Mesodermal cell (in vitro differentiated cells): ENCODE measurements at regions not wholly inside any gene's neighbourhood (a gene's known extent, or its start where the extent isn't known, plus 50 kb on each side); places are given as distances from the start of the nearest gene placed in this dataset.

Source experiments
- H3K27ac ChIP-seq: 2 replicates; pipeline ENCODE4 v1.7.0; 2013; ENCODE audit warnings: mild to moderate bottlenecking, low read depth, low read length, moderate library complexity; ENCODE audit not compliant: severe bottlenecking
- H3K36me3 ChIP-seq: 2 replicates; pipeline ENCODE4 v1.7.1; 2013; ENCODE audit warnings: mild to moderate bottlenecking, low read length, moderate library complexity; ENCODE audit not compliant: control insufficient read depth, insufficient read depth
- H3K4me1 ChIP-seq: one replicate; pipeline ENCODE4 v1.7.1; 2013; ENCODE audit warnings: mild to moderate bottlenecking, low read length; ENCODE audit not compliant: insufficient read depth, control insufficient read depth, poor library complexity, severe bottlenecking
- H3K4me3 ChIP-seq: 2 replicates; pipeline ENCODE4 v1.7.0; 2013; ENCODE audit warnings: low read length, control low read depth, mild to moderate bottlenecking; ENCODE audit not compliant: insufficient read depth, poor library complexity, severe bottlenecking; ENCODE audit errors: extremely low read depth
- H3K9me3 ChIP-seq: 2 replicates; pipeline ENCODE4 v1.7.1; 2013; ENCODE audit warnings: mild to moderate bottlenecking, low read length, moderate library complexity; ENCODE audit not compliant: control insufficient read depth
- WGBS, 2 experiments: methylation state at CpG; one replicate each; pipeline ENCODE4 v1.1.5; 2013; ENCODE audit warnings: missing lambda C conversion rate in 2 of 2; ENCODE audit not compliant: insufficient coverage in 2 of 2; 5-methylcytosine and 5-hydroxymethylcytosine counted together

DNA sequence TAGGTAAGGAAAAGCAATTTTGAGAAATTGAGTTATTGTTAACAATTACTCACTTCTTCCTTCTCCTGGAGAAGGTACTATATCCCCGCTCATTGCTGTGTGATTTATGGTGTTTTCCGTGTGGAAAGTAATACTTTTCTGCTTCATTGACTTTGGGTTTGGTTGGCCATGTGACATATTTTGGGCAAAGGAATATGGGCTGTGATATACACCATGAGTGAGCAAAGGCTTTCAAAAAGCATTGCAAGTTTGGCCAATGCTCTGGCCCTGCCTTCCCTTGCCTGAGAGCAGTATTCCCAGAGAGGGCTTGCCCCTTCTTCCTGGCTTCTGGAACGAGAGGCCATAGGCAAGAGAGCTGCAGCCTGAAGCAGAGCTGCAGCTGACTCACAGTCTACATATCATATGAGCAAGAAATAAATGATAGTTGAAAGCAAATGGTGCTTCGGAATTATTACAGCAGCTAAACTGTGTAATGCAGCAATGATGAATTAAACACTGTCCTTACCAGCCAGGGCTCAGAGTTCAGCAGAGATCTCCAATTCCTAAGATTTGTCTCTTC lies 216.8 kb upstream of the CD96 start:
- WGBS, 2 experiments = 100% methylated on average over 1 of the region's 4 CpGs; no CpG with 5 or more reads in 1 of the 2 experiments
- Histone ChIP-seq H3K27ac (no peak overlapping the region), H3K9me3 (no peaks in the 10 kb centered on the region), H3K36me3 (no peaks in the 10 kb centered on the region), H3K4me3 (no peak overlapping the region), H3K4me1 (peaks cover 25% of the 10 kb centered on the region)

DNA sequence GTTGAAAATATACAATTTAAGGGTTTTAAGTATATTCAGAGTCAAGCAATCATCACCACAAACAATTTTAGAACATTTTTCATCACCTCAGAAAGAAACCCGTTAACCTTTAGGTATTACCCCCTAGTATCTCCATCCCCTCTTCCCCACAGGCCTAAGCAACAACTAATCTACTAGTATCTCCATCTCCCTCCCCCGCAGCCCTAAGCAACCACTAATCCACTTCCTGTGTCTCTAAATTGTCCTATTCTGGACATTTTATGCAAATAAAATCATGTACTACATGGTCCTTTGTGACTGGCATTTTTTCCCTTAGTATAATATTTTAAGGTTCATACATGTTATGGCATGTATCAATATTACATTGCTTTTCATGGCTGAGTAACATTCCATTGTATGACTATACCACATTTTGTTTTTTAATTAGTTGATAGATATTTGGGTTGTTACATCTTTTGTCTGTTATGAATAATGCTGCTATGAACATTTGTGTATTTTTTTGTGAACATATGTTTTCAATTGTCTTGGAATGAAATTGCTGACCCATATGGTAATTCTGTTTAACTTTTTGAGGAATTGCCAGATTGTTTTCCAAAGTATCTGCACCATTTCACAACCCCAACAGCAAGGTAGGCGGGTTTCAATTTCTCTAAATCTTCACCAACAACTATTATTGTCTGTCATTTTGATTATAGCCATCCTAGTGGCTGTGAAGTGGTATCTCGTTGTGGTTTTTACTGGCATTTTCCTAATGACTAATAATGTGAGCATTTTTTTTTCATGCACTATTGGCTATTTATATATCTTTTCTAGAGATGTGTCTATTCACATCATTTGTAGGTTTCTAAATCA lies 215.6 kb upstream of the CD96 start:
- Histone ChIP-seq H3K27ac (no peak overlapping the region), H3K36me3 (no peaks in the 10 kb centered on the region), H3K9me3 (no peaks in the 10 kb centered on the region), H3K4me3 (no peak overlapping the region), H3K4me1 (peaks cover 16% of the 10 kb centered on the region)
- 94 to 100% methylated on average over 2 of the region's 4 CpGs for WGBS, 2 experiments

DNA sequence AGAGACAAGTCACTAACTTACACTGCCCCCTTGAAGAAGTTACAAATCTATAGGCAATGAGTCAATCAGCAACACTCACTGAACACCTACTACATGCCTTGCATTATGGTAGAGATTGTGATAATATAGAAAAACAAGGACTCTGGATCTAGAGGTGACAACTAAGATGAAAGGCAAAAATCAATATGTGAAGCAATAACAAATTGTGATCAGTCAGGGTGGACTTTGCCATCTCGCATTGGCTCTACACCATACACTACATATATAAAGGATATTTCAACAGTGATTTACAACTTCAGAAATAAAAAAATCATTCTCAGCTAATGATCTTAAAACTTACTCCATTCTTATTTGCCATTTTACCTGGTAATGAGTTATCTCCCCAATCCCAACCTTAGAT lies 210.7 kb upstream of the CD96 start:
- Histone ChIP-seq H3K27ac (no peak overlapping the region), H3K9me3 (no peaks in the 10 kb centered on the region), H3K4me3 (no peak overlapping the region), H3K36me3 (no peaks in the 10 kb centered on the region), H3K4me1 (peaks cover 30% of the 10 kb centered on the region)
- WGBS, 2 experiments = 100% methylated on average over 1 of the region's 1 CpG; no CpG with 5 or more reads in 1 of the 2 experiments

DNA sequence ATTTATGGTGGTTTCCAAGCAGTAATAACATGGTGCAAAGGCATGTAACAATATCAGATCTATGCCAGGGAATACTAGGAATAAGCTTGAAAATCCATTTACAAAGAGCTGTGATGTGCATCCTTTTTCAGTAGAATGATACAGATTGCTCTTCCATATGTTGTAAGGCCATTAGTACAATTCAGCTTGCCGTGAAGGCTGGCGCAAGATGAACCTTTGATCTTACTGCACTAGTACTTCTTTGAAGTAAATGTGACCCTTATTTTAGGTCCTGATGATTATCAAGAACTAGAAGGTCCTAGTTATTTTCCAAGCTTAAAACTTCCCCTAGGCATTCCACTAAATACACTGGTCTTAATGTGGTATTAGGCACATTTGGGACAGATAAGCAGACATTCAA lies 210.1 kb upstream of the CD96 start:
- peaks cover 36% of the 10 kb centered on the region for H3K4me1 ChIP-seq
- no peaks in the 10 kb centered on the region for H3K36me3 ChIP-seq
- no peaks in the 10 kb centered on the region for H3K9me3 ChIP-seq
- no CpG with 5 or more reads among the region's 2 CpGs for WGBS, 2 experiments
- no peak overlapping the region for H3K27ac ChIP-seq
- H3K4me3 ChIP-seq = no peak overlapping the region

DNA sequence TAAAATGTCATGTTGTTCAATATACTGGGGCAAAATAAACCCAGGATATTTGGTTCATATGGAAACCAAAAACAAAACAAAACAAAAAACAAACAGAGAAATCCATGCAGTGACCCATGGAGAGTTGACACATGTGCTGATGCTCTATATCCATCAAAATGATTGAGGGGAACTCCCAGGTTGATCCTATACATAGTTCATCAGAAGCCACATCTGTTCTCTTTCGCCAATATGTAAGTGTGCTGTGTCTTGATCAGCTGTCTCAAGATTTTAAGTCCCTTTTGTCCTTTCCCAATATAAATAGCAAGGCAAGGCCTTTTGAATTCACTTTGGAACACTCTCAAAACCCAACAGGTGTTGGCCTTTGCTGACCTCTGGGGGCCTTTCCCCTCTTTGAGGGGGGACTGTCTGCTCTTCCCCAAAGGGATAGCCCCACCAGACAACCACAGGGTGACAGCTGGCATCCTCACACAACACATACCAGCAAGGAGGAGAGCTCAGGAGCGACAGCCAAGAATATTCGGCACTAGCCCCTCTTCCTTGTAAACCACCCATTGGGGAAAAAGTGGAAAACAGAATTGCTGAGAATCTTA lies 209.4 kb upstream of the CD96 start:
- H3K4me1 ChIP-seq = peaks cover 39% of the 10 kb centered on the region
- no peak overlapping the region for H3K27ac ChIP-seq
- no peak overlapping the region for H3K4me3 ChIP-seq
- no peaks in the 10 kb centered on the region for H3K36me3 ChIP-seq
- no peaks in the 10 kb centered on the region for H3K9me3 ChIP-seq
- 0 to 50% methylated on average over 1 of the region's 3 CpGs for WGBS, 2 experiments

DNA sequence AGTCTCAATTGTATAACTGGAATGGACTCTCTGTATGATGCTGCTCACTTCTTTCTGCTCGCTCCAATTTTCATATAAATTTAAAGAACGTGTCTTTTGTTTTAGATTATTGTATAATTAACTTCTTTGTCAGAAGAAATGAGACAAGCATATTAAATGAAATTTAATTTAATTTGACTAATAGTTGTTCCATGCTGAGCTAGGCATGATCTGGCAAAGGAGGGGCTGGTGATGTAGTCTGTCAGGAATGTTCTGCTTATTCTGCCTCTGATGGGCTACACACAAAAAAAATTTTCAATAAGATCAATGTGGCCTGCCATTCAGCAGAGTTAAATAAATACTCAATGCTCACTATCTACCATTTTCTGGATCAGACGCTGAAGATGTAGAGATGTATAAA lies 208.4 kb upstream of the CD96 start:
- no peak overlapping the region for H3K4me3 ChIP-seq
- no peaks in the 10 kb centered on the region for H3K9me3 ChIP-seq
- WGBS, 2 experiments = no CpG with 5 or more reads among the region's 3 CpGs
- peaks cover 39% of the 10 kb centered on the region for H3K4me1 ChIP-seq
- no peaks in the 10 kb centered on the region for H3K36me3 ChIP-seq
- H3K27ac ChIP-seq = no peak overlapping the region

DNA sequence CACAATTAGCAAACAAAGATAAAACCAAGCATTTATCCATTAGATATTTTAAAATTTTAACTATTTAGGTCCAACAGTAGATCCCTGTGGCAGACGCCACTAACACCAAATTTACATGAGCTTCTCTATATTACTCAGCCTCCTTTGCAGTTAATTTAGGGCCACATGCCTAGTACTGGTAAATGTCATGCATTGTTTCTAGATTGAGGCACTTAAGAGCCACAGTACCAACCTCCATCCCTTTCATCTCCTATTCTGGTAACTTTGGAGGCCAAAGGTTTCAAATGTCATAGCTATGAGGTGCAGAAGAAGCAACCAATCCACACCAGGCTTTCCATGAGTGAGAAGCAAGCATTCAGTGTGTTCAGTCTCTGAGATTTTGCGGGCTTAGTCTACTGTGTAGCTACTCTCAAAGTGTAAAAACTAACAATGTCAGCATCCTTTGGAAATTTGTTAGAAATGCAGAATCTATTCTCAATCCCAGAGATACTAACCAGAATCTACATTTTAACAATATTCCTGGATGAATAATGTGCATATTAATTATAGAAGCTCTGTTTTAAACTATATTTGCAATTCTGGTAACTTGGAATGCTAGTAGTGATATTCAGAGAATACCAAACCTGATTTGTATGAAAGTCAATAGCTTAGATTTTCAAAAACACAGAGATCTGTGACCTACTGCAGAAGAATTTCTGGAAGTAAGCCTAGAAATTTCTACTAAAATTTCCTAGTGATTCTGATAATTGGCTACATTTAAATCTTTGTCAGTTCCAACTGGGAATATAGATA lies 206.3 kb upstream of the CD96 start:
- no peak overlapping the region for H3K4me3 ChIP-seq
- H3K27ac ChIP-seq = peak overlapping the region; percentile 30
- H3K4me1 ChIP-seq = peaks cover 39% of the 10 kb centered on the region
- peaks cover 4% of the 10 kb centered on the region for H3K9me3 ChIP-seq
- no peaks in the 10 kb centered on the region for H3K36me3 ChIP-seq
- 100% methylated on average over 1 of the region's 2 CpGs; no CpG with 5 or more reads in 1 of the 2 experiments for WGBS, 2 experiments

DNA sequence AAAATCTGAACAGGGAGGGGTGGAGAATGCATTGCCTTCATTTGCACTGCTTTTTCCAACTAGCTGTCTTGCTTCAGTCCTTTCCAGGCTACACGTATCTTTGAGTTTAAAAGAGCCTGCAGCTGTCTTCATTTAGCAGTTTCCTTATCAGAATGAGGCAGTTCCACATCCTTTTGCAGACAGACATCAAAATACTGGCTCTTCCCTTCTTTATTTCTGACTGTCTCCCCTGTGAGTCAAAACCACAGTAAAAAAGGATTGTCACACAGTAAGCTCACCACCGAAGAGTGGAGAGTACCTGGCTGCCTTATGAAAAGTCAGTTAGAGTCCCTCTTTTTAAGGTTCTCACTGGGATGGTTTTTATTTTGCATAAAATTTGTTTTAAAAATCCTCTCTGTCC lies 205.5 kb upstream of the CD96 start:
- Histone ChIP-seq H3K9me3 (peaks cover 4% of the 10 kb centered on the region), H3K27ac (peak overlapping the region; percentile 67), H3K4me3 (no peak overlapping the region), H3K4me1 (peaks cover 39% of the 10 kb centered on the region), H3K36me3 (no peaks in the 10 kb centered on the region)
- WGBS, 2 experiments = 55 to 67% methylated on average over 1 to 2 of the region's 2 CpGs

DNA sequence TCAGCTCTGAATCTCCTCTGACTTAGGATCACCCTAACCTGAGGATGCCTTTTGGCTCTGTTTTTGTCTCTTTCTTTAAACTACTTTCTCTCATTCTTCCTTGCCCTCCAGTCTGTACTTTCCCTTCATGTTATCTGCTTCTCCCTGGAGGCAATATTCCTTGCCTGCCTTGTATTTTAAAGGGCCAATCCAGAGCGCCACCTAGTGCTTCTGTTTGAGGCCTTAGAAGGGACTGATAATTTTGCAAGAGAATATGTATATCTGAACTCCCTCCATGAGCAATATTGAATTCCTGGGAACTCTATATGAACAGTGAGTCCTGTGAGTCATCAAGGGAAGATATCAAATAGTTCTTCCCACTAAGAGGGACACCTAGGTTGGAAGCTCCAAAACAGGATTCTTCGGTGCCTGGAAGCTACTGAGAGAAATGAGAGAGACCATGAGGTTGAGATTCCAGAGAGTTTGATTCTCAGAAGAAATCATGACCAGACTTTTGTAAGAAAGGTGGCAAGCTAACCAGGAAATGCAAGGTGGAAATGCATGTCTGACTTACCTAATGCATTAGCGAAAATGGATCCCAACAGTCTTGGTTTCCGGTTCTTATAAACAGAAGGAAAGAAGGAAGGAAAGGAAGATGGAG lies 203.8 kb upstream of the CD96 start:
- no peak overlapping the region for H3K27ac ChIP-seq
- WGBS, 2 experiments = 89 to 95% methylated on average over 3 of the region's 4 CpGs
- peaks cover 4% of the 10 kb centered on the region for H3K9me3 ChIP-seq
- H3K4me1 ChIP-seq = peaks cover 32% of the 10 kb centered on the region
- H3K4me3 ChIP-seq = no peak overlapping the region
- H3K36me3 ChIP-seq = no peaks in the 10 kb centered on the region

DNA sequence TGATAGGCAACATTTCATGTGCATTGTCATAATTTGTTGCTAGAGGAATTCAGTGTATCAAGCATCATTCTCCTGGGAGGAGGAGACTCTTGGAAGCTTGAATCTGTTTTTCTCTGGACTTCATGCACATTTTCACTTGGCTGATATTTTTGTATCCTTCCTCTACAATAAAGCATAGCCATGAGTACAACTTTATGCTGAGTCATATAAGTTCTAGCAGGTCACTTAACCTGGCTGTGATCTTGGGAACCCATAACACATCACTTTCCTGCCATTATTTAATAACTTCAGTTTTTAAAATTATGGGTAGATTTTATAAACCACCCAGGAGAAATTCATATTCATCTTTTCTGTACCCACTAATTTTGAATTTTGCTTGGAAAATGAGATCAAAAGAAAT lies 203.0 kb upstream of the CD96 start:
- Histone ChIP-seq H3K36me3 (no peaks in the 10 kb centered on the region), H3K27ac (no peak overlapping the region), H3K4me1 (peaks cover 24% of the 10 kb centered on the region), H3K9me3 (peaks cover 4% of the 10 kb centered on the region), H3K4me3 (no peak overlapping the region)
